ACC112 (cell line): ENCODE measurements at regions not wholly inside any gene's neighbourhood (a gene's known extent, or its start where the extent isn't known, plus 50 kb on each side); places are given as distances from the start of the nearest gene placed in this dataset.
A peak's percentile ranks its signal among the peaks of the same experiment; 100 is the strongest.

Experiments used
- H2AFZ ChIP-seq: fragments of 200-600 bp; sonication (generic); one replicate; pipeline ENCODE4 v1.6.0; 2017; ENCODE audit warnings: antibody characterized with exemption, low read length; ENCODE audit not compliant: unreplicated experiment
- H3K27ac ChIP-seq: fragments of 200-600 bp; sonication (generic); 2 replicates; pipeline ENCODE4 v1.5.1; 2014; ENCODE audit warnings: low read depth, mild to moderate bottlenecking, antibody characterized with exemption, low read length, moderate library complexity
- H3K27me3 ChIP-seq: fragments of 200-600 bp; sonication (generic); 2 replicates; pipeline ENCODE4 v1.6.1; 2014; ENCODE audit warnings: mild to moderate bottlenecking, antibody characterized with exemption, low read length, moderate library complexity, mixed read lengths; ENCODE audit not compliant: insufficient read depth
- H3K36me3 ChIP-seq: fragments of 200-600 bp; sonication (generic); 2 replicates; pipeline ENCODE4 v1.6.1; 2016; ENCODE audit warnings: mild to moderate bottlenecking, antibody characterized with exemption, low read length, moderate library complexity, mixed read lengths; ENCODE audit not compliant: insufficient read depth
- H3K4me1 ChIP-seq: fragments of 200-600 bp; sonication (generic); one replicate; pipeline ENCODE4 v1.6.1; 2016; ENCODE audit warnings: low read length, mixed read lengths; ENCODE audit not compliant: insufficient read depth, unreplicated experiment, control insufficient read depth
- H3K4me3 ChIP-seq: fragments of 200-600 bp; sonication (generic); 2 replicates; pipeline ENCODE4 v1.5.1; 2014; ENCODE audit warnings: mild to moderate bottlenecking, low read depth, low read length
- H3K79me2 ChIP-seq: fragments of 200-600 bp; sonication (generic); one replicate; pipeline ENCODE4 v1.6.0; 2016; ENCODE audit warnings: low read length; ENCODE audit not compliant: control insufficient read depth, unreplicated experiment, insufficient read depth

DNA sequence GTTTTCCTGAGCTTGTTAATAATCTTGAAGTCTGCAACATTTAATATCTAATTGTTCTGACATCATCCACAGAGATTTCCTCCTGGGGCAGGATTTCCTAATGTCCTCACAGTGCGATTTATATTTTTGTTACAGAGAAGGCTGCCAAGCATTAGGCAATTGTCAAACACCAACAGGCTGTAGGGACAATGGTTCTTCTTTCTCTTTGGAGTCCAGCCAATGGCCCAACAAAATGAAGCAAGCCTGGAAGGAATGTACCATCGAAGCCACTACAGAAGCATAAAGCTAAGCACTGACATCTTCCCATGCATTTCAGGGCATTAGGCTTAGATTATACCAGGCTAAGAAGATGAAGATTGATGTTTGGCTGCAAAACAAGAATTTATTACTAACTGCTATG is 173.0 kb upstream of the FRMD4B start:
- Histone ChIP-seq H3K79me2 (no peaks in the 10 kb centered on the region), H3K4me1 (no peaks in the 10 kb centered on the region), H3K36me3 (no peaks in the 10 kb centered on the region), H3K27ac (no peak overlapping the region), H2AFZ (no peak overlapping the region), H3K4me3 (no peak overlapping the region), H3K27me3 (peaks cover 31% of the 10 kb centered on the region)

DNA sequence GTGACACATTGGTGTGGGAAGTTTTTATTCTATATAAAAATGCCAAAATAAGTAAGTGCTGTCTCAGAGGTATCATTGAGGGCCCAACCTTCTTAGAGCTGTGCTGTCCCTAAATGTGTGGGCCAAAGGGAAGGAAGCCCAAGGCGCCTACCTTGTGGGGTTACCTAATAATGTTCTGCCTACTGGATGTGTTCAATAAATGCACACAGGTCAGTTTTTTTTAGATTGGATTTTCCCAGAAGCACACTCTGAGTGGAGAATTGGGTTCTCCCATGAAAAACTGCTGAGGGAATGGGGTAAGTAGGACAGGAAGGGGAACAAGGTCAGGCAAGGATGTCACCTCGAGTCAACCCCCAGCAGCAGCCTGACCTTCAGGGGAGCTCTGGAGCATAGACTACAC is 168.7 kb upstream of the FRMD4B start:
- peaks cover 60% of the 10 kb centered on the region for H3K27me3 ChIP-seq
- H3K4me1 ChIP-seq, result no peaks in the 10 kb centered on the region
- H3K27ac ChIP-seq, result no peak overlapping the region
- H3K4me3 ChIP-seq, result no peak overlapping the region
- H2AFZ ChIP-seq, result no peak overlapping the region
- no peaks in the 10 kb centered on the region for H3K79me2 ChIP-seq
- H3K36me3 ChIP-seq, result no peaks in the 10 kb centered on the region

DNA sequence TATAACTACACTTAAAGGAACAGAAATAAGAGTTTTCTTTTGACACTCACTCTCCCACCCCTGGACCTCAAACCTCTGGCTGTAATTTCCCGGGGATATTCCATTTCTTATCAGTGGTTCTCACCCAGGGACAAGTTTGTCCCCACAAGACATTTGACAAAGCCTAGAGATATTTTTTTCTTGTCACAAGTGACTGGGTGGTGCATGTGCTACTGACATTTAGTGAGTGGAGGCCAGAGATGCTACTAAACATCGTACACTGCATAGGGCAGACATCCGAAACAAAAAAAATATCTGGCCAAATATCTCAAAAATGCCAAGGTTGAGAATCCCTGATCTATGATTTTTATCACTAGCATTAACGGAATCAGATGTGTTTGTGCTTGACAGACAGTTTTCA is 168.0 kb upstream of the FRMD4B start:
- Histone ChIP-seq H3K27ac (no peak overlapping the region), H3K36me3 (no peaks in the 10 kb centered on the region), H2AFZ (no peak overlapping the region), H3K4me3 (no peak overlapping the region), H3K79me2 (no peaks in the 10 kb centered on the region), H3K27me3 (peaks cover 60% of the 10 kb centered on the region), H3K4me1 (no peaks in the 10 kb centered on the region)

DNA sequence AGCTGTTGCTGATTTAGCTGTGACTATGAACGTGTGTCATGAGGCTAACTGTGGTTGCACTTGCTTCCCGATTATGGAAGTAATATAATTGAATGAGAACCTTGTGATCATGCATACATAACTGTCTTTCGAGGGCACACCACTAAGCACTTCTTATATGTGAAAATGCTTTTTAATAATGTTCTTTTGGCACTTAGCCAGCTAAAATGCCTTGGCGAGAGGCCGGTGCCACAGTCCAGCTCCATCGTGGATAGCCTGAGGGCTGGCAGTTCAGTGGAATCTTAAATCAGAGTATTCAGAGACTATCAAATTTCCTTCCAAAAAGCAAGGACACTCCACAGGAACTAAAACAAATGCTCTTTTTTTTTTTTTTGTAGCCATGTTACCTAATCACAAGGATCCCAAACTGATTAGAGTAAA is 161.6 kb upstream of the FRMD4B start:
- Histone ChIP-seq H3K79me2 (no peaks in the 10 kb centered on the region), H3K4me1 (no peaks in the 10 kb centered on the region), H3K4me3 (no peak overlapping the region), H2AFZ (no peak overlapping the region), H3K36me3 (no peaks in the 10 kb centered on the region), H3K27ac (no peak overlapping the region), H3K27me3 (peaks cover 45% of the 10 kb centered on the region)

DNA sequence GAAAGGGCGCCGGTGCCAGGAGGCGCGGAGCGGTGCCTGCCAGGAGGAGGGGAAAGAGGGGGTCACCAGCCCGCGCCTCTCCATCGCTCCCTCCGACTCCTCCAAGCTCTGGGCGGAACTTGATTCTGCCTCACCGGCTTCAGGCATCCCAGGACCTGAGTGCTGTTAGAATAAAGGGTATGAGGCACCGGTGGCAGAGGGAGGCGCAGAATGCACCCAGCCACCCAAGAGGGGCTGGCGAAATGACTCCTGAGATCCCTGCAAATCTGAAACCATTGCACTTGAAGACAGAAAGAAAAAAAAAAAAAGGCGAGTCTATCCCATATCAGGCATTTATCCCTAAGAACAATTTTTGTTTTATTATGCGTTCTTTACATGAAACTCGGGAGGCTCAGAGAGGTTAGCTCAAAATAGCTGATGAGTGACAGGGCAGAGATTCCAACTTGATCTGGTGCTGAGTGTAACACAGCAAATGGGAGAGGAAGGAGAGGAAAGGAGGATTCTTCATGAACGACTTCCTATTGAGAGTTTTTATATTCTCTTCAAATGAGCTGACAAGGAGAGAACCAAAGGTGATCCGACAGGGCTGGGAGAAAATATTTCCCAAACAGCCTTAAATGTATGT is 157.0 kb upstream of the FRMD4B start:
- Histone ChIP-seq H3K36me3 (no peaks in the 10 kb centered on the region), H3K79me2 (no peaks in the 10 kb centered on the region), H3K27ac (no peak overlapping the region), H3K27me3 (peaks cover 62% of the 10 kb centered on the region), H3K4me3 (0 out of 2 replicates have a peak overlapping the region, but pooled peaks have one; percentile 31), H2AFZ (no peak overlapping the region), H3K4me1 (no peaks in the 10 kb centered on the region)

DNA sequence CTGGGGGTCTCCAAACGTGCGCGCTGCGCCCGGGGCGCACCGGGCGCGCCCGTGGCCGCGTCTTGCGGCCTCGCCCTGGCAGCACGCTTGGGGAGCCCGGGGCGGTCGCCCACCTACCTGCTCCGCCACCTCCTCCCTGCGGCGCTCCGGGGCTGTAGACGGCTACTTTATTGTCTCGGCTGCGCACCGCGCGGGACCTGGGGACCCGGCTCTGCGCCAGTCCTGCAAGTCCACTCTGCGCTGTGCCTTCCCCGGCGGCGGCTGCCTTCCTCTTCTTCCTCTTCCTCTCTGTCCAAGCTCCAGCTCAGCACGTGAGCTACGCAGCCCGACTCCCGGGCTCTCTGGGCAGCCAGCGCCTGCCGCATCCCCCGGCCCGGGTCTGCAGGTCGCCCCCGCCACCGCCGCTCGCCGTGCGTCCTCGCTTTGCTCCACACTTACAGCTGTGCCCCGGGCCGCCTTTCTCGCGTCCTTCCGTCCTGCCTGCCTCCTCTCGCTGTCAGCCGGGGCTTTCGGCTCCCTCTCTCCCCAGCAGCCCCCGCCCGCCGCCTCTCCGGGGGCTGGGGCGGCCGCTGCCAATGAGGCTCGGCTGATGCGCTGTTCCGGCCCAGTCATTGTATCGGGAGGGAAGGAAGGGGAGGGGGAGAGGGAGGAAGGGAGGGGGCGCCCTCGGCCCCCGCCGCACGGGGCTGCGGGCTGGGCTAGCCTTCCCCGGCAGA is 156.4 kb upstream of the FRMD4B start:
- no peaks in the 10 kb centered on the region for H3K36me3 ChIP-seq
- peaks cover 68% of the 10 kb centered on the region for H3K27me3 ChIP-seq
- H2AFZ ChIP-seq, result no peak overlapping the region
- peak overlapping the region; percentile 31; the same call in 1 of the 2 replicates for H3K4me3 ChIP-seq
- no peaks in the 10 kb centered on the region for H3K4me1 ChIP-seq
- no peaks in the 10 kb centered on the region for H3K79me2 ChIP-seq
- H3K27ac ChIP-seq, result no peak overlapping the region

DNA sequence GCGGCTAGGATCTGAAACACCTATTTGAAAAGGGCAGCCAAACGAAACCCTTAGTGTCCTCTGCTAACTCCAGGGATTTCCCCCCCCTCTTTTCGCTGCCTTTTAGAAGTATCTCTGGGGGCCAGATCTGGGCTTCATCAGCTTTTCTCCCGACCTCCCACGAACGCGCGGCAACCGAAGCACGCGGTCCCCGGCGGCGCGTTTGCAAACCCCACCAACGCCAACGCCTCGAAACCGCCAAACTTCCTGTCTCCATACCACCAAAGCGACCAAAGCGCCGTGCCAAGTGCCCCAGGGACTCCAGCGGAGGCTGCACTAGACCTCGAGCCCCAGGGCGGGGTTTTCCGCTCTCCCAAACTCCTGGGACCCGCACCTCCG is 155.8 kb upstream of the FRMD4B start:
- no peak overlapping the region for H3K27ac ChIP-seq
- no peak overlapping the region for H2AFZ ChIP-seq
- H3K79me2 ChIP-seq, result no peaks in the 10 kb centered on the region
- H3K4me1 ChIP-seq, result no peaks in the 10 kb centered on the region
- H3K27me3 ChIP-seq, result peaks cover 72% of the 10 kb centered on the region
- 0 out of 2 replicates have a peak overlapping the region, but pooled peaks have one; percentile 31 for H3K4me3 ChIP-seq
- H3K36me3 ChIP-seq, result no peaks in the 10 kb centered on the region

DNA sequence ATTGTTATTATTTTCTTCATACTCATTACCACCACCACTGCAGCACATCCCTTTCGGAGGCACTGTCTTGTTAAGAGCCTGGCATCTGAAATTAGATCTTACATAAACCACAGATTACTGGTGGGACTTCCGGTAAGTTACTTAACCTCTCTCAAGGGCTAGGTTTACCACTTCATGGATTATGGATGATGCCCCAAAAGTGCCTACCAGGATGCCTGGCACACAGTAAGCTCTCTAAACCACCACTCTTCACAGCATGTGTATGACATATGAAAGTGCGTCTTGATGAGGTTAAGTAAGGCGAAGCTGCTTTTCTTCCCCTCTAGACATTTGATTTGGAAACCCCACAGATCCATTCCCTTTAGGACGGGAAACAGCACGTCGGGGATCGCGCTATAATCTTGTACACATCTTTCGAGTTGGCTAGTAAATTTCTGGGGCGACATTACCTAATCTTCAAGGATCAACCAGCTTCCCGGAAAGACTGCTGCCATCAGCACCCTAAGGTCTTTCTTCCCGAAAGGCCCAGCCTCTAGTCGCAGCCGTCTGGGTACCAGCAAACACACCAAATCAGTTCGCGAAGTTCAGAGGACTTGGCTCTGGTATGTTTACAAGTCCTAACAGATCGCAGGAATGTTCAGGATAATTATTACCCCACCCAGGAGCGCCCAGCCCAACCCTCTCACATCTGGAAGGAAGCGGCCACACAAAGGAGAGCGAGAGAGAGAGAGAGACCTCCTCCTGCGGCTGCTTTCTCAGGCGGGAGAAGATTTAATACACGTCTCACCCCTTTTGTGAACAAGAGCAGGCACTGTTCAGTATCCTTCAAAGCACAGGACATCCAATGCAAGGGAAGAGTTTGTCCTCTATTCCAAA is 155.1 kb upstream of the FRMD4B start:
- no peak overlapping the region for H2AFZ ChIP-seq
- no peaks in the 10 kb centered on the region for H3K36me3 ChIP-seq
- H3K4me1 ChIP-seq, result no peaks in the 10 kb centered on the region
- no peak overlapping the region for H3K4me3 ChIP-seq
- peaks cover 72% of the 10 kb centered on the region for H3K27me3 ChIP-seq
- no peak overlapping the region for H3K27ac ChIP-seq
- no peaks in the 10 kb centered on the region for H3K79me2 ChIP-seq

DNA sequence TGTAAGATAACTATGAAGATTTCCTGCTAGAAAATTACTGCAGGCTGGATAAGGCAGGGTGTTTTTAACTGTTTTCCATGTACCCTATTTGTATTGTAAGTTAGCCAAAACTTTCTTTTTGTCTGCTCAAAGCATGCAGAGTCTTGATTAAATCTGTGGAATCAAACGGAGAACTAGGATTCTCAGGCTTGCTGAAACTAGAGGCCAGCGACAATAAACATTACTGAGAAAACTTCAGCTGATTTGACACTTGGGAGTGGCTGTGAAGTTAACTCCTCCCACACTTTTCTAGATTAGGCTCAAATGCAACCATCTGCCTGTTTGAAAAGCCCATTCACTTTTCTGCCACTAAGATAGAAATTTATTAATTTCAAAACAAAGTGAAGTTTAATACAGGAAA is 153.2 kb upstream of the FRMD4B start:
- no peak overlapping the region for H3K4me3 ChIP-seq
- no peaks in the 10 kb centered on the region for H3K36me3 ChIP-seq
- no peaks in the 10 kb centered on the region for H3K4me1 ChIP-seq
- no peaks in the 10 kb centered on the region for H3K79me2 ChIP-seq
- H3K27ac ChIP-seq, result no peak overlapping the region
- H3K27me3 ChIP-seq, result peaks cover 79% of the 10 kb centered on the region
- no peak overlapping the region for H2AFZ ChIP-seq

DNA sequence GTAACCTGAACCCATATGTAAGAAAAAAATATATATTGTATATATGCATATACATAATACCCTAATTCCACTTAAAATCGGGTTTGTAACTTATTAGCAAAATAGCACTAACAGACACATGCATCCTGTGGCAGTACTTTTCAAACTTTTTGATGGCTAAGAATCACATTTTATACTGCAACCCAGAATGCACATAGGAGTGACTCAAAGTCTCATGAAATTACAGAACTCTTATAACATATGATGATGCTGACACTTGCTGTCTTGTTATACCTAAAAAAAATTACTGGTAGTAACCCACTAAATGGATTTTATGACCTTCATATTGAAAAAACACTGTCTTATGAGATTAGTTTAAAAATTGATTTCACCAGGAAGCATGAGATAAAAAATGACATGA is 152.4 kb upstream of the FRMD4B start:
- Histone ChIP-seq H3K4me3 (no peak overlapping the region), H3K27me3 (peaks cover 78% of the 10 kb centered on the region), H3K27ac (no peak overlapping the region), H3K36me3 (no peaks in the 10 kb centered on the region), H3K4me1 (no peaks in the 10 kb centered on the region), H2AFZ (no peak overlapping the region), H3K79me2 (no peaks in the 10 kb centered on the region)
